HG03108 (cell line): ENCODE measurements at regions not wholly inside any gene's neighbourhood (a gene's known extent, or its start where the extent isn't known, plus 50 kb on each side); places are given as distances from the start of the nearest gene placed in this dataset.

ENCODE experiments used
- ATAC-seq: cut with Tn5 transposase; IDR thresholded peaks from one replicate; pipeline ENCODE4 v1.9.1; 2021; ENCODE audit warnings: moderate library complexity; ENCODE audit not compliant: unreplicated experiment

GRCh38 chr7:36002900-36003299 is 150.2 kb upstream of the EEPD1 start:
- no peak for ATAC-seq

GRCh38 chr7:36003343-36003742 is 149.7 kb upstream of the EEPD1 start:
- ATAC-seq, result no peak

GRCh38 chr7:36005293-36005692 is 147.8 kb upstream of the EEPD1 start:
- no peak for ATAC-seq

GRCh38 chr7:36005876-36006275 is 147.2 kb upstream of the EEPD1 start:
- no peak for ATAC-seq

- ATAC-seq, result no peak
These were observed 146.3 kb upstream of the EEPD1 start for GRCh38 chr7:36006636-36007229.

- ATAC-seq, result no peak
These were observed 142.1 kb upstream of the EEPD1 start for GRCh38 chr7:36010656-36011587.

GRCh38 chr7:36011588-36011965 is 141.5 kb upstream of the EEPD1 start:
- ATAC-seq, result no peak

GRCh38 chr7:36013246-36014014 is 139.6 kb upstream of the EEPD1 start:
- no peak for ATAC-seq

GRCh38 chr7:36014961-36015360 is 138.1 kb upstream of the EEPD1 start:
- no peak for ATAC-seq

GRCh38 chr7:36015733-36016132 is 137.3 kb upstream of the EEPD1 start:
- ATAC-seq, result no peak

GRCh38 chr7:36016648-36017047 is 136.4 kb upstream of the EEPD1 start:
- ATAC-seq, result no peak

- no peak for ATAC-seq
These were observed 135.9 kb upstream of the EEPD1 start for GRCh38 chr7:36017111-36017510.

- ATAC-seq, result no peak
These were observed 134.1 kb upstream of the EEPD1 start for GRCh38 chr7:36018816-36019484.

- no peak for ATAC-seq
These were observed 133.5 kb upstream of the EEPD1 start for GRCh38 chr7:36019538-36019937.

- no peak for ATAC-seq
These were observed 133.1 kb upstream of the EEPD1 start for GRCh38 chr7:36019980-36020379.

- no peak for ATAC-seq
These were observed 131.7 kb upstream of the EEPD1 start for GRCh38 chr7:36021367-36021766.

- ATAC-seq, result no peak
These were observed 131.0 kb upstream of the EEPD1 start for GRCh38 chr7:36021917-36022550.

GRCh38 chr7:36023033-36023560 is 130.0 kb upstream of the EEPD1 start:
- ATAC-seq, result no peak

- ATAC-seq, result no peak
These were observed 127.9 kb upstream of the EEPD1 start for GRCh38 chr7:36025190-36025589.

- no peak for ATAC-seq
These were observed 123.7 kb upstream of the EEPD1 start for GRCh38 chr7:36029311-36029710.
